MM.1S (cell line): ENCODE measurements at regions not wholly inside any gene's neighbourhood (a gene's known extent, or its start where the extent isn't known, plus 50 kb on each side); places are given as distances from the start of the nearest gene placed in this dataset.
"Not testable (repeated sequence)": the region's sequence is repeated elsewhere in the genome, so short reads cannot be mapped to it uniquely, and the experiment has no call there.

Source experiments
- DNase-seq: peaks from one replicate; pipeline ENCODE4 v3.0.0-alpha.2; 2015
- H2AFZ ChIP-seq: fragments of 300-600 bp; sonication (generic); 2 replicates; pipeline ENCODE4 v1.6.0; 2016; ENCODE audit warnings: antibody characterized with exemption, low read length
- H3F3A ChIP-seq: fragments of 300-600 bp; sonication (generic); 2 replicates; pipeline ENCODE4 v1.6.1; 2016; ENCODE audit warnings: mild to moderate bottlenecking, antibody characterized with exemption, low read length, moderate library complexity, mixed read lengths; ENCODE audit not compliant: insufficient read depth
- H3K27ac ChIP-seq: fragments of 300-600 bp; sonication (generic); 2 replicates; pipeline ENCODE4 v1.5.1; 2016; ENCODE audit warnings: mild to moderate bottlenecking, low read length
- H3K27me3 ChIP-seq: fragments of 300-600 bp; sonication (generic); replicated peaks from 2 replicates; pipeline ENCODE4 v1.6.0; 2016; ENCODE audit warnings: low read length; ENCODE audit not compliant: insufficient read depth
- H3K36me3 ChIP-seq: fragments of 300-600 bp; sonication (generic); replicated peaks from 2 replicates; pipeline ENCODE4 v1.6.1; 2016; ENCODE audit warnings: mild to moderate bottlenecking, low read length, mixed read lengths; ENCODE audit not compliant: insufficient read depth
- H3K4me1 ChIP-seq: fragments of 300-600 bp; sonication (generic); 2 replicates; pipeline ENCODE4 v1.6.1; 2016; ENCODE audit warnings: low read length, mixed read lengths
- H3K4me2 ChIP-seq: fragments of 300-600 bp; sonication (generic); 2 replicates; pipeline ENCODE4 v1.6.0; 2016; ENCODE audit warnings: low read depth, low read length
- H3K4me3 ChIP-seq: fragments of 300-600 bp; sonication (generic); 2 replicates; pipeline ENCODE4 v1.5.1; 2016; ENCODE audit warnings: low read length, mixed read lengths
- H3K79me2 ChIP-seq: fragments of 300-600 bp; sonication (generic); 2 replicates; pipeline ENCODE4 v1.6.1; 2016; ENCODE audit warnings: mixed run types, low read length, mixed read lengths
- H3K9ac ChIP-seq: fragments of 300-600 bp; sonication (generic); 2 replicates; pipeline ENCODE4 v1.6.1; 2016; ENCODE audit warnings: low read length, mixed read lengths
- H3K9me2 ChIP-seq: fragments of 300-600 bp; sonication (generic); replicated peaks from 2 replicates; pipeline ENCODE4 v1.6.1; 2016; ENCODE audit warnings: mild to moderate bottlenecking, low read length, mixed read lengths; ENCODE audit not compliant: insufficient read depth
- H3K9me3 ChIP-seq: fragments of 300-600 bp; sonication (generic); replicated peaks from 2 replicates; pipeline ENCODE4 v1.6.1; 2016; ENCODE audit warnings: mild to moderate bottlenecking, low read length, mixed read lengths; ENCODE audit not compliant: insufficient read depth
- H4K20me1 ChIP-seq: fragments of 300-600 bp; sonication (generic); 2 replicates; pipeline ENCODE4 v1.6.1; 2016; ENCODE audit warnings: mild to moderate bottlenecking, low read length, moderate library complexity, mixed read lengths; ENCODE audit not compliant: insufficient read depth
- CTCF ChIP-seq: fragments of 300-600 bp; sonication (generic); IDR thresholded peaks from 2 replicates; pipeline ENCODE4 v1.5.1; 2016; ENCODE audit warnings: antibody characterized with exemption, low read length, mixed read lengths
- EZH2 ChIP-seq: fragments of 300-600 bp; sonication (generic); optimal IDR thresholded peaks from 2 replicates; pipeline ENCODE3; 2017; ENCODE audit warnings: low read depth, mild to moderate bottlenecking, antibody characterized with exemption, low read length, mixed read lengths
- EZH2phosphoT487 ChIP-seq: fragments of 300-600 bp; sonication (generic); IDR thresholded peaks from 2 replicates; pipeline ENCODE4 v1.6.1; 2018; ENCODE audit warnings: antibody characterized with exemption, low read length

- H2AFZ ChIP-seq, H3K9me2 ChIP-seq, H3F3A ChIP-seq, H4K20me1 ChIP-seq, H3K9me3 ChIP-seq, H3K79me2 ChIP-seq, H3K4me3 ChIP-seq, H3K27me3 ChIP-seq, H3K4me2 ChIP-seq, H3K27ac ChIP-seq, DNase-seq, H3K36me3 ChIP-seq, H3K4me1 ChIP-seq, H3K9ac ChIP-seq: not testable (repeated sequence)
These were observed 61.2 kb upstream of the ZNF322 start for GRCh38 chr6:26720663-26721218.

- not testable (repeated sequence) for H3K4me1 ChIP-seq, H3K36me3 ChIP-seq, H3K4me3 ChIP-seq, H3K27me3 ChIP-seq, H4K20me1 ChIP-seq, H2AFZ ChIP-seq, H3K4me2 ChIP-seq, H3K9me2 ChIP-seq, H3K79me2 ChIP-seq, DNase-seq, H3K27ac ChIP-seq, H3K9ac ChIP-seq, H3F3A ChIP-seq, H3K9me3 ChIP-seq
These were observed 70.6 kb upstream of the ZNF322 start for GRCh38 chr6:26730019-26730766.

- H3K9me2 ChIP-seq, H2AFZ ChIP-seq, H3K9me3 ChIP-seq, H4K20me1 ChIP-seq, DNase-seq, H3K4me2 ChIP-seq, H3K9ac ChIP-seq, H3K27me3 ChIP-seq, H3K27ac ChIP-seq, H3K79me2 ChIP-seq, H3K4me1 ChIP-seq, H3K36me3 ChIP-seq, H3K4me3 ChIP-seq, H3F3A ChIP-seq: not testable (repeated sequence)
These were observed 75.4 kb upstream of the ZNF322 start for GRCh38 chr6:26734776-26735472.

GRCh38 chr6:26739811-26740210 is 80.3 kb upstream of the ZNF322 start:
- no peak overlapping the region for H3K9ac ChIP-seq
- H3K27ac ChIP-seq = no peak overlapping the region
- H4K20me1 ChIP-seq = no peaks in the 10 kb centered on the region
- no peak for DNase-seq
- no peak overlapping the region for H3K4me2 ChIP-seq
- 0 out of 2 replicates have a peak, but pooled peaks cover 6% of the 10 kb centered on the region for H3F3A ChIP-seq
- H2AFZ ChIP-seq = no peak overlapping the region
- H3K27me3 ChIP-seq = no peaks in the 10 kb centered on the region
- no peaks in the 10 kb centered on the region for H3K9me2 ChIP-seq
- no peak for TF ChIP-seq EZH2phosphoT487
- no peak for TF ChIP-seq EZH2
- no peak for TF ChIP-seq CTCF
- no peaks in the 10 kb centered on the region for H3K4me1 ChIP-seq
- H3K79me2 ChIP-seq = no peaks in the 10 kb centered on the region
- no peak overlapping the region for H3K4me3 ChIP-seq
- H3K36me3 ChIP-seq = no peaks in the 10 kb centered on the region
- H3K9me3 ChIP-seq = no peaks in the 10 kb centered on the region
